GM19238 (cell line): ENCODE measurements at regions not wholly inside any gene's neighbourhood (a gene's known extent, or its start where the extent isn't known, plus 50 kb on each side); places are given as distances from the start of the nearest gene placed in this dataset.

Experiments
- DNase-seq: peaks from one replicate; pipeline ENCODE4 v3.0.0; 2011; ENCODE audit warnings: low spot score; ENCODE audit not compliant: insufficient read length

- DNase-seq = no peak
Measured at GRCh38 chr5:159422361-159422760, 92.1 kb upstream of the IL12B start.

DNA sequence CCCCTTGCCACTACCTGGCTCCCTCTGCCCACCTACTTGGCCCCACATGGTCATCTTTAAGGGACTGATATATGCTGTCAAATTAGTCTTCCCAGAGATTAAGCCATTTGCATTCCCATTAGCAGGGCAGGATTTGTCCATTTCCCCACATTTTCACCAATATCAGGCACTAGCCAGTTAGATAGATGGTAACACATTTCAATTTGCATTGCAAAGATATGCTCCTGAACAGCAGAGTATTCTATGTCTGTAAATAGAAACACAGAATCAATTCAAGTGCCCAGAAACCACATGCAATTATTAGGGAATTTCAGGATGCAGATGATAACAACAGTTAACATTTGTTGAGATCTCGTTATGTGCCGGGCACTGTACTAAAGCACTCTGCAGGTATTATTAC, 92.6 kb upstream of the IL12B start:
- DNase-seq = no peak

- DNase-seq = no peak
Measured at GRCh38 chr5:159424123-159424522, 93.8 kb upstream of the IL12B start.

DNA sequence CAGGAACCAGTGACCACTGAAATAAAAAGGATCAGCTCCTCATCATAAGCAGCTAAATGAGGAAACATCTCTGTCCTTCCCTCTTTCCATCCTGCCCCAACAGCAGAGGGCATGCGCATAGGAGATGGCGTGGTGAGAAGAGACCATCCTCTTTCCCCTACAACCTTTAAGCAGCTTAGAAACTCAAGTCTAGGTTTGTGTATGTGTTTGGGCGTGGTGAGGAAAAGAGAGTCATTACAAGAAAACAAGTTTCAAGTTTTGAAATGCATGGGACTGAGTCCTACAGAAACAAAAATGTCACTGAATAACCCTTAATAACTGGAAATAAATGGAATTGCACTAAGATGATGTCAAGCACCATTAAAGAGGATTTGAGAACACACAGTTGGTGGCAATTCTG, 96.4 kb upstream of the IL12B start:
- no peak for DNase-seq

- DNase-seq = no peak
Measured at GRCh38 chr5:159427180-159428012, 97.1 kb upstream of the IL12B start.

- no peak for DNase-seq
Measured at GRCh38 chr5:159430361-159431012, 100.2 kb upstream of the IL12B start.

GRCh38 chr5:159435855-159436254, 105.6 kb upstream of the IL12B start:
- no peak for DNase-seq

DNA sequence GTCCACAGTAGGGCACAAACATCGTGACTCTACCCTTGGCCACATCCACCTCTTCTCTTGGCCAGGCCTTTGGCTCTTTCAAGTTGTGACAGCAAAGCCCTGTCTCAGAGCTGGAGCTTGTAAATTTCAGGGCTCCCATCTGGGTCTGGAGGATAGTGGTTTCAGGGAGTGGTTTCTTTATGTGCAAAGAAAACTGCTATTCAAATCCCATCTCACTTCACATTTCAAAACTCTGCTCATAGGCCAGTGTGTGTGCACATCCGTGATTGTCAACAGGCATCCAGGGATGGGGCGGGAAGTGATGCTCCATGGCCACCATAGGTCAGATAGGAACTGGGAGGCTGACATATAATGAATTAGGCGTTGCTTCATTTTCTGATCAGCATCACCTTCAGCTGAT, 107.8 kb upstream of the IL12B start:
- no peak for DNase-seq

- DNase-seq = no peak
Measured at GRCh38 chr5:159439002-159439401, 108.7 kb upstream of the IL12B start.

GRCh38 chr5:159440235-159440634, 109.9 kb upstream of the IL12B start:
- DNase-seq = no peak

DNA sequence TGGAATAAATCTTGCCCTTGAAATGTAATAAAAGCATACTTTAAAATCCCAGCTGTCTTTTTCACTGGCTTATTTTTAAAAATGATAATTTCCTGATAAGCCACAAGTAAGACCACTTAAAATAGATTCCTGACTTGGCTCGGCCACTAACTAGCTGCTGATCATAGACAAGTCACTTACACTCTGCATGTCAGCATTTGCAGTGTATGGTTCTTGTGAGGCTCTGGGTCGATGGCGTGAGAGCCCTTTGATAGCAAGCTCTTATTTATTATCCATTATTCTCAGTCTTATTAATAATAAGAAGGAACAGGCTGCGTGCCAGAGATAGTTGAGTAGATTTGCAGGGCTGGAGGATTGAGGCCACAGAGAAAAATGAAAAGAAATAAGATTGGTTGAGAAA, 110.7 kb upstream of the IL12B start:
- DNase-seq = no peak

DNA sequence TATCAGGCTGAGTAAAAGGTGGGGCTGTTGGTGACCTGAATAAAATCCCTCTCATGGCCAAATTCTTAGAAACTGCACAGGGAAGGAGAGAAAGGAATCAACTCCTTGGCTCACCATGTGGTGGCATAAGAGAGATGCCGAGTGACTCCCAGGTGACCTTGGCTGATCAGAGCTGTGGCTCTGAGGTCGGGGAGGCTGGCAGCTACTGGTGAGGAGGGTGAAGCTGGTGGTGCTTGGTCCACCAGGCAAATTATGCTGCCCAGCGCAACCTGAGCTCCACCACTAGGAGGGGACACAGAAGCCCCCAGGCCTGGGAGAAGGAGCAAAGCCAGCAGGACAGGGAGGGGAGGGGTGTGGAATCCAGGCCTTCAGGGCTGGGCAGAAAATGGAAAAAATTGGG, 111.2 kb upstream of the IL12B start:
- no peak for DNase-seq

- DNase-seq = no peak
Measured at GRCh38 chr5:159442206-159442850, 112.0 kb upstream of the IL12B start.

- DNase-seq = peak; percentile 23
Measured at GRCh38 chr5:159444441-159445082, 114.3 kb upstream of the IL12B start.

- no peak for DNase-seq
Measured at GRCh38 chr5:159447116-159447515, 116.8 kb upstream of the IL12B start.

DNA sequence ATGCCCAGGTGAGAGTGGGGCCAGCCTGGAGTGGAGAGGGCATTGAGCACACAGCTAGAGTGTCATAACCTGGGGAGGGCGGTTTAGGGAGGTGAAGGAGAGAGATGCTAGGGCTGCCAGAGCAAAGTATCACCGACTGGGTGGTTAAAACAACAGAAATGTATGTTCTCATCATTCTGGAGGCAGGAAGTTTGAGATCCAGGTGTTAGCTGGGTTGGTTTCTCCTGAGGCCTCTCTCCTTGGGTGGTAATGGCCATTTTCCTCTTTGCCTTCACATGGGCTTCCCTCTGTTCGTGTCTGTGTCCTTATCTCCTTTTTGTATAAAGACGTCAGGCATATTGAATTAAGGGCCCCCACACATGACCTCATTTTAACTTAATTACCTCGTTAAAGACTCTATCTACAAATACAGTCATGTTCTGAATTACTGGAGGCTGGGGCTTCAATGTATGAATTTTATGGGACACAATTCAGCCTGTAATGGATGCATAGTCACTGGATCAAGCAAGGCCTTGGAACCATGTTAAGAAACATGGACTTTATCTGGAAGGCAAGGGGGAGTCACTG, 118.6 kb upstream of the IL12B start:
- DNase-seq = no peak

GRCh38 chr5:159449925-159450324, 119.6 kb upstream of the IL12B start:
- DNase-seq = no peak

GRCh38 chr5:159450417-159450816, 120.1 kb upstream of the IL12B start:
- DNase-seq = no peak

- no peak for DNase-seq
Measured at GRCh38 chr5:159451197-159452052, 121.1 kb upstream of the IL12B start.

GRCh38 chr5:159452480-159453167, 122.3 kb upstream of the IL12B start:
- DNase-seq = no peak
